Breast epithelium (tissue), 4 donors: ENCODE measurements at regions not wholly inside any gene's neighbourhood (a gene's known extent, or its start where the extent isn't known, plus 50 kb on each side); places are given as distances from the start of the nearest gene placed in this dataset.

Experiments used
- DNase-seq, 2 donors: peaks; one replicate each; pipeline ENCODE4 v3.0.0-alpha.2; 2019; ENCODE audit warnings: low spot score in 2 of 2
- H3K27ac ChIP-seq, 2 donors: fragments of 200-600 bp; sonication (generic) in 1 of 2; one replicate each; pipeline ENCODE4 v1.5.1; 2016 to 2019; ENCODE audit warnings: mild to moderate bottlenecking in 1 of 2
- H3K27me3 ChIP-seq, 2 donors: fragments of 200-600 bp; sonication (generic) in 1 of 2; one replicate each; pipeline versions ENCODE4 v1.5.1 to v1.6.0; 2017 to 2019; ENCODE audit warnings: control low read depth in 1 of 2, mild to moderate bottlenecking in 1 of 2
- H3K36me3 ChIP-seq: fragments of 200-600 bp; one replicate; pipeline ENCODE4 v1.5.1; 2019
- H3K4me1 ChIP-seq, 2 donors: fragments of 200-600 bp; sonication (generic); one replicate each; pipeline ENCODE4 v1.5.1; 2016 to 2019; ENCODE audit warnings: control low read depth in 1 of 2
- H3K4me3 ChIP-seq, 3 donors: fragments of 200-600 bp; sonication (generic); 1 replicate in 2 of 3; 2 replicates in 1 of 3; pipeline ENCODE4 v1.5.1; 2016 to 2019; ENCODE audit warnings: mild to moderate bottlenecking in 3 of 3, moderate library complexity in 2 of 3
- H3K9me3 ChIP-seq, 2 donors: fragments of 200-600 bp; sonication (generic) in 1 of 2; one replicate each; pipeline ENCODE4 v1.5.1; 2016 to 2019; ENCODE audit warnings: control low read depth in 1 of 2
- CTCF ChIP-seq, 3 donors: fragments of 450-650 bp; IDR thresholded peaks; one replicate each; pipeline ENCODE4 v1.5.1; 2016 to 2017; ENCODE audit warnings: antibody characterized with exemption in 3 of 3, mild to moderate bottlenecking in 3 of 3, moderate library complexity in 3 of 3
- POLR2A ChIP-seq: fragments of 450-650 bp; IDR thresholded peaks from one replicate; pipeline ENCODE4 v1.6.1; 2016; ENCODE audit warnings: antibody characterized with exemption, mild to moderate bottlenecking, moderate library complexity
- POLR2AphosphoS5 ChIP-seq, 3 donors: sonication (generic); formaldehyde crosslinking; IDR thresholded peaks; one replicate each; pipeline ENCODE4 v1.6.1; 2017; ENCODE audit warnings: antibody characterized with exemption in 3 of 3
- intact Hi-C: fragments of 100-400 bp; cut with DNase I; formaldehyde crosslinking; loops from one replicate; pipeline ENCODE4 v1.15.1; 2023; ENCODE audit warnings: low total_unique reads

GRCh38 chr13:111917086-111917485 is 149.9 kb upstream of the SOX1 start:
- intact Hi-C loops, result no loop called here
- Histone ChIP-seq H3K9me3 (no peaks in the 10 kb centered on the region), H3K4me3 (no peak overlapping the region), H3K4me1 (no peaks in the 10 kb centered on the region), H3K36me3 (no peaks in the 10 kb centered on the region), H3K27ac (no peak overlapping the region), H3K27me3 (peaks cover 0 to 36% of the 10 kb centered on the region in 2 donors)
- no peak for TF ChIP-seq POLR2A
- TF ChIP-seq CTCF (IDR thresholded peaks at IDR 0.05), result no peak
- no peak for TF ChIP-seq POLR2AphosphoS5 (IDR thresholded peaks at IDR 0.05)
- DNase-seq, result no peak

GRCh38 chr13:111917901-111918300 is 149.0 kb upstream of the SOX1 start:
- no peaks in the 10 kb centered on the region for H3K9me3 ChIP-seq
- no peak for TF ChIP-seq CTCF (IDR thresholded peaks at IDR 0.05)
- no peak for TF ChIP-seq POLR2A
- no peak for TF ChIP-seq POLR2AphosphoS5 (IDR thresholded peaks at IDR 0.05)
- intact Hi-C loops, result no loop called here

GRCh38 chr13:111919286-111919685 is 147.7 kb upstream of the SOX1 start:
- no peak for DNase-seq
- Histone ChIP-seq H3K4me1 (no peaks in the 10 kb centered on the region), H3K9me3 (no peaks in the 10 kb centered on the region), H3K27me3 (peaks cover 0 to 29% of the 10 kb centered on the region in 2 donors), H3K27ac (no peak overlapping the region), H3K4me3 (no peak overlapping the region), H3K36me3 (no peaks in the 10 kb centered on the region)
- TF ChIP-seq CTCF (IDR thresholded peaks at IDR 0.05) (no peak), POLR2AphosphoS5 (IDR thresholded peaks at IDR 0.05) (no peak), POLR2A (no peak)
- intact Hi-C loops, result no loop called here

More at GRCh38 chr13:111917901-111918300, 149.0 kb upstream of the SOX1 start:
- Histone ChIP-seq H3K4me1 (no peaks in the 10 kb centered on the region), H3K36me3 (no peaks in the 10 kb centered on the region), H3K27me3 (peaks cover 0 to 30% of the 10 kb centered on the region in 2 donors), H3K27ac (no peak overlapping the region), H3K4me3 (no peak overlapping the region)
- no peak for DNase-seq

GRCh38 chr13:111919849-111920248 is 147.1 kb upstream of the SOX1 start:
- no peak for DNase-seq
- Histone ChIP-seq H3K27ac (no peak overlapping the region), H3K9me3 (no peaks in the 10 kb centered on the region), H3K27me3 (peaks cover 0 to 29% of the 10 kb centered on the region in 2 donors), H3K4me1 (no peaks in the 10 kb centered on the region), H3K36me3 (no peaks in the 10 kb centered on the region), H3K4me3 (no peak overlapping the region)
- intact Hi-C loops, result no loop called here
- TF ChIP-seq POLR2A (no peak), POLR2AphosphoS5 (IDR thresholded peaks at IDR 0.05) (no peak), CTCF (IDR thresholded peaks at IDR 0.05) (no peak)

GRCh38 chr13:111920306-111920931 is 146.5 kb upstream of the SOX1 start:
- intact Hi-C loops, result no loop called here
- TF ChIP-seq CTCF (IDR thresholded peaks at IDR 0.05), result no peak
- no peak for TF ChIP-seq POLR2A
- no peak for TF ChIP-seq POLR2AphosphoS5 (IDR thresholded peaks at IDR 0.05)
- Histone ChIP-seq H3K27me3 (peaks cover 0 to 29% of the 10 kb centered on the region in 2 donors), H3K4me1 (no peaks in the 10 kb centered on the region), H3K27ac (no peak overlapping the region), H3K9me3 (no peaks in the 10 kb centered on the region), H3K36me3 (no peaks in the 10 kb centered on the region), H3K4me3 (no peak overlapping the region)
- no peak for DNase-seq
